Spleen (tissue), 11 donors: ENCODE measurements at regions not wholly inside any gene's neighbourhood (a gene's known extent, or its start where the extent isn't known, plus 50 kb on each side); places are given as distances from the start of the nearest gene placed in this dataset.

ENCODE experiments used
- DNase-seq: peaks from one replicate; pipeline ENCODE4 v3.0.0-alpha.2; 2020
- H3K27ac ChIP-seq, 8 donors: fragments of 200-600 bp; sonication (generic) in 7 of 8; 1 replicate in 4 of 8; 2 replicates in 4 of 8; pipeline versions ENCODE4 v1.5.0 to v1.8.0; 2016 to 2021; ENCODE audit warnings: inconsistent platforms in 4 of 8, mild to moderate bottlenecking in 4 of 8, moderate library complexity in 1 of 8
- H3K27me3 ChIP-seq, 7 donors: fragments of 200-600 bp; sonication (generic) in 6 of 7; replicated peaks in 1 of 7; 1 replicate in 4 of 7; 2 replicates in 3 of 7; pipeline versions ENCODE4 v1.5.0 to v1.8.0; 2016 to 2021; ENCODE audit warnings: inconsistent platforms in 3 of 7, mild to moderate bottlenecking in 1 of 7
- H3K36me3 ChIP-seq, 6 donors: fragments of 200-600 bp; sonication (generic) in 5 of 6; 1 replicate in 4 of 6; 2 replicates in 2 of 6; pipeline versions ENCODE4 v1.5.0 to v1.8.0; 2016 to 2021; ENCODE audit warnings: inconsistent platforms in 2 of 6
- H3K4me1 ChIP-seq, 6 donors: fragments of 200-600 bp; sonication (generic) in 5 of 6; 1 replicate in 3 of 6; 2 replicates in 3 of 6; pipeline versions ENCODE4 v1.5.0 to v1.8.0; 2016 to 2021; ENCODE audit warnings: inconsistent platforms in 3 of 6
- H3K4me3 ChIP-seq, 8 donors: fragments of 200-600 bp; sonication (generic) in 7 of 8; 1 replicate in 4 of 8; 2 replicates in 4 of 8; pipeline versions ENCODE4 v1.5.0 to v1.8.0; 2016 to 2021; ENCODE audit warnings: inconsistent platforms in 4 of 8, mild to moderate bottlenecking in 4 of 8, moderate library complexity in 2 of 8
- H3K9me3 ChIP-seq, 8 donors: fragments of 200-600 bp; sonication (generic) in 7 of 8; 1 replicate in 4 of 8; 2 replicates in 4 of 8; pipeline versions ENCODE4 v1.5.0 to v1.8.0; 2016 to 2021; ENCODE audit warnings: inconsistent platforms in 4 of 8
- CTCF ChIP-seq, 11 experiments: fragments of 200-600 bp in 7 of 11; fragments of 450-650 bp in 4 of 11; sonication (generic) in 4 of 11; IDR thresholded peaks in 8 of 11; conservative IDR thresholded peaks in 3 of 11; 1 replicate in 7 of 11; 2 replicates in 4 of 11; pipeline versions ENCODE4 v1.4.0 to v1.8.0; 2016 to 2021; ENCODE audit warnings: antibody characterized with exemption in 11 of 11, inconsistent platforms in 4 of 11, mild to moderate bottlenecking in 1 of 11
- POLR2A ChIP-seq, 3 donors: fragments of 450-650 bp; IDR thresholded peaks; one replicate each; pipeline ENCODE4 v1.5.1; 2017; ENCODE audit warnings: antibody characterized with exemption in 3 of 3, mild to moderate bottlenecking in 1 of 3
- POLR2AphosphoS5 ChIP-seq, 3 donors: sonication (generic); formaldehyde crosslinking; IDR thresholded peaks; one replicate each; pipeline ENCODE4 v1.5.1; 2017; ENCODE audit warnings: antibody characterized with exemption in 3 of 3
- WGBS, 5 donors: extraction: QIAGEN DNeasy Blood & Tissue Kit in 3 of 5; methylation state at CpG; one replicate each; pipeline versions ENCODE4 v1.1.5 to v1.1.7; 2013 to 2018; 5-methylcytosine and 5-hydroxymethylcytosine counted together
- intact Hi-C: fragments of 100-400 bp; cut with DNase I; formaldehyde crosslinking; loops from one replicate; pipeline ENCODE4 v1.15.0; 2023; ENCODE audit warnings: low total_unique reads
- donor health status: healthy with polysubstance abuse.
- donor health status: DM: no; HTN: no; CAD: no; lungs with moderate emphysema.
- donor health status: DM: no; HTN: no; CAD: no.
- donor health status: Bipolar disorder and iron deficiency.
- donor health status: healthy.
- donor health status: DM: no; HTN: no; CAD: no.
- donor health status: DM: yes; HTN: yes; CAD: no.

GRCh38 chr9:117815948-117816347, 111.7 kb downstream of the TLR4 start:
- Histone ChIP-seq H3K9me3 (no peaks in the 10 kb centered on the region), H3K36me3 (no peaks in the 10 kb centered on the region), H3K27me3 (peaks cover 0 to 11% (median 0%) of the 10 kb centered on the region in 7 donors), H3K27ac (no peak overlapping the region), H3K4me3 (no peak overlapping the region), H3K4me1 (peaks cover 0 to 12% (median 0%) of the 10 kb centered on the region in 6 donors)
- 79 to 85% (median 83%) methylated on average over 3 of the region's 3 CpGs for WGBS, 5 donors
- intact Hi-C loops, result no loop called here
- TF ChIP-seq POLR2AphosphoS5 (IDR thresholded peaks at IDR 0.05), result no peak
- no peak for TF ChIP-seq CTCF (IDR thresholded peaks at IDR 0.05 in 8 of 11, conservative IDR thresholded peaks at IDR 0.05 in 3 of 11)
- no peak for TF ChIP-seq POLR2A (IDR thresholded peaks at IDR 0.05)
- no peak for DNase-seq

GRCh38 chr9:117821954-117822353, 117.8 kb downstream of the TLR4 start:
- H3K4me3 ChIP-seq, result no peak overlapping the region
- no peak for TF ChIP-seq CTCF (IDR thresholded peaks at IDR 0.05 in 8 of 11, conservative IDR thresholded peaks at IDR 0.05 in 3 of 11)
- TF ChIP-seq POLR2AphosphoS5 (IDR thresholded peaks at IDR 0.05), result no peak
- TF ChIP-seq POLR2A (IDR thresholded peaks at IDR 0.05), result no peak
- peaks cover 0 to 8% (median 0%) of the 10 kb centered on the region in 7 donors for H3K27me3 ChIP-seq
- H3K27ac ChIP-seq, result no peak overlapping the region
- intact Hi-C loops, result no loop called here
- peaks cover 10 to 25% (median 20%) of the 10 kb centered on the region in 6 donors for H3K4me1 ChIP-seq
- no peaks in the 10 kb centered on the region for H3K9me3 ChIP-seq
- H3K36me3 ChIP-seq, result no peaks in the 10 kb centered on the region
- no peak for DNase-seq
- 55 to 80% (median 64%) methylated on average over 2 of the region's 2 CpGs for WGBS, 5 donors

- intact Hi-C loops, result no loop called here
- Histone ChIP-seq H3K36me3 (no peaks in the 10 kb centered on the region), H3K27me3 (peaks cover 0 to 8% (median 0%) of the 10 kb centered on the region in 7 donors), H3K4me3 (no peak overlapping the region), H3K9me3 (no peaks in the 10 kb centered on the region), H3K27ac (no peak overlapping the region), H3K4me1 (peaks cover 10 to 29% (median 26%) of the 10 kb centered on the region in 6 donors)
- TF ChIP-seq POLR2AphosphoS5 (IDR thresholded peaks at IDR 0.05), result no peak
- no peak for TF ChIP-seq POLR2A (IDR thresholded peaks at IDR 0.05)
- TF ChIP-seq CTCF (IDR thresholded peaks at IDR 0.05 in 8 of 11, conservative IDR thresholded peaks at IDR 0.05 in 3 of 11), result no peak
- DNase-seq, result no peak
Measured at GRCh38 chr9:117823576-117823975, 119.4 kb downstream of the TLR4 start.

- 23 to 32% (median 27%) methylated on average over 4 of the region's 4 CpGs for WGBS, 5 donors
- Histone ChIP-seq H3K4me1 (peaks cover 10 to 29% (median 26%) of the 10 kb centered on the region in 6 donors), H3K27ac (peak overlapping the region in 2 of 8 donors; percentile 19 to 22), H3K36me3 (no peaks in the 10 kb centered on the region), H3K27me3 (peaks cover 0 to 2% (median 0%) of the 10 kb centered on the region in 7 donors), H3K4me3 (no peak overlapping the region), H3K9me3 (no peaks in the 10 kb centered on the region)
- DNase-seq, result no peak
- intact Hi-C loops, result no loop called here
- TF ChIP-seq POLR2A (IDR thresholded peaks at IDR 0.05) (no peak), POLR2AphosphoS5 (IDR thresholded peaks at IDR 0.05) (no peak), CTCF (IDR thresholded peaks at IDR 0.05 in 8 of 11, conservative IDR thresholded peaks at IDR 0.05 in 3 of 11) (no peak)
Measured at GRCh38 chr9:117825609-117826347, 121.6 kb downstream of the TLR4 start.
